Activated CD4-positive, alpha-beta T cell treated with anti-CD3 and anti-CD28 coated beads, Interleukin-2, Interleukin-6, amounts not matched to agents 100 ng/mL and 50 ng/mL, durations not matched to agents 16 hours and 8 hours (primary cell): ENCODE measurements at regions not wholly inside any gene's neighbourhood (a gene's known extent, or its start where the extent isn't known, plus 50 kb on each side); places are given as distances from the start of the nearest gene placed in this dataset.

Experiments used
- DNase-seq: peaks from one replicate; pipeline ENCODE4 v3.0.0-alpha.2; 2020

DNA sequence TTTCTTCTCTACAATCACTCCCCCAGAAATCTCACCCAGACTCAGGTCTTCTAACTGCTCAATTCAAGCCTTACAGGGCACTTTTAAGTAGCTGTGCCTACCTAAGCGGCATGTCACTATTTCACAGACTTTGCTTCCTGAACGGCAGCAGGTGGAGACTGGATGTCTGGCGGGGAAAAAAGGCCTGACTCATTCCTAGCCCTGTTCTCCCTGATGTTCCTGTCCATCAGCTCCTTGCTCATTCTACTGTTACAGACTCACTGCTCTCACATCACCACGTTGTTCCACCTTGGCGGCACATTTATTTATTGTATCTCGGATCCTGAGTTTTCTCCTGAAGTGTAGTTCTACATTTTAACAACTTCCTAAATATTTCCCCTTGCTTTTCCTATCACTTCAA lies 52.6 kb upstream of the ATP11B start:
- DNase-seq, result no peak

DNA sequence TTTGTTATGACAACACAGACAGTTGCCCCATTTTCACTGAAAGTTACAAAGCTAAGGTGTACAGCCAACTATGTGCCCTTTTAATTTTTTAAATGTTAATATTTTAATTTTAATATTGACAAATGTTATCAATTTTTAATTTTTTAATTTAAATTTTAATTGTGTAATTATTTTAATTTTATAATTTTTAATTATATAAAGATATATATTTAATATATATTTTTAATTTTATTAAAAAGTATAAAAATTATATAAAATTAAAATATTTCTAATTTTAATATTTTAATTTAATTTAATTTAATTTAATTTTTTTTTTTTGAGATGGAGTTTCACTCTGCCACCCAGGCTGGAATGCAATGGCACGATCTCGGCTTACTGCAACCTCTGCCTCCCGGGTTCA lies 52.1 kb upstream of the ATP11B start:
- no peak for DNase-seq
